Mucosa of stomach (tissue), 1 donor: ENCODE measurements at regions not wholly inside any gene's neighbourhood (a gene's known extent, or its start where the extent isn't known, plus 50 kb on each side); places are given as distances from the start of the nearest gene placed in this dataset.
"Not testable (repeated sequence)": the region's sequence is repeated elsewhere in the genome, so short reads cannot be mapped to it uniquely, and the experiment has no call there.

Experiments
- H3K27me3 ChIP-seq: one replicate; pipeline ENCODE4 v1.7.0; 2013; ENCODE audit warnings: mild to moderate bottlenecking, low read length; ENCODE audit not compliant: control insufficient read depth, insufficient read depth
- H3K36me3 ChIP-seq: one replicate; pipeline ENCODE4 v1.7.0; 2013; ENCODE audit warnings: low read length; ENCODE audit not compliant: control insufficient read depth, insufficient read depth
- H3K4me1 ChIP-seq: one replicate; pipeline ENCODE4 v1.7.0; 2013; ENCODE audit warnings: mild to moderate bottlenecking, low read length; ENCODE audit not compliant: control insufficient read depth, insufficient read depth
- H3K4me3 ChIP-seq: one replicate; pipeline ENCODE4 v1.7.0; 2013; ENCODE audit warnings: low read length
- H3K9ac ChIP-seq: one replicate; pipeline ENCODE4 v1.7.0; 2013; ENCODE audit warnings: mild to moderate bottlenecking, low read length, moderate library complexity
- H3K9me3 ChIP-seq: one replicate; pipeline ENCODE4 v1.7.0; 2013; ENCODE audit warnings: mild to moderate bottlenecking, low read length, moderate library complexity; ENCODE audit not compliant: control insufficient read depth
- donor health status: Pancreatic carcinoma.

DNA sequence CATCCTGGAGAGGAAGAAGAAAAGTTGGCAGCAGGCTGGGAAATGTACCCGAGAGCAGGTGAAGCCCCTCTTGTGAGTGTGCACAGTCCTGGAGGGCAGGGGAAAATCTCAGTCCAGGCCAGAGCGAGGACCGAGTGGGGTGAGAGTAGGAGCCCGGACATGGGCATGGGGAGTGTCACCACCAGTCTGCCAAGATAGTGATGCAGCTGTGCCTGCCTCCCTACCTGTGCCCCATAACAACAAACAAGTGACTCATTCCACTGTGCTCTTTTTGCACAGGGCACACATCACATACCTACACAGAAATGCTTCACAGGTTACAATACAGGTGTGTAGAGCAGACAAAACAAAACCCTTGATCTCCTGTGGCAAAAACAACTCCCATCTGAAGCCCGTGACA, 205.9 kb upstream of the PELI2 start:
- H3K9me3 ChIP-seq: no peaks in the 10 kb centered on the region
- H3K9ac ChIP-seq: no peak overlapping the region
- H3K4me3 ChIP-seq: no peak overlapping the region
- no peaks in the 10 kb centered on the region for H3K36me3 ChIP-seq
- no peaks in the 10 kb centered on the region for H3K27me3 ChIP-seq
- no peaks in the 10 kb centered on the region for H3K4me1 ChIP-seq

DNA sequence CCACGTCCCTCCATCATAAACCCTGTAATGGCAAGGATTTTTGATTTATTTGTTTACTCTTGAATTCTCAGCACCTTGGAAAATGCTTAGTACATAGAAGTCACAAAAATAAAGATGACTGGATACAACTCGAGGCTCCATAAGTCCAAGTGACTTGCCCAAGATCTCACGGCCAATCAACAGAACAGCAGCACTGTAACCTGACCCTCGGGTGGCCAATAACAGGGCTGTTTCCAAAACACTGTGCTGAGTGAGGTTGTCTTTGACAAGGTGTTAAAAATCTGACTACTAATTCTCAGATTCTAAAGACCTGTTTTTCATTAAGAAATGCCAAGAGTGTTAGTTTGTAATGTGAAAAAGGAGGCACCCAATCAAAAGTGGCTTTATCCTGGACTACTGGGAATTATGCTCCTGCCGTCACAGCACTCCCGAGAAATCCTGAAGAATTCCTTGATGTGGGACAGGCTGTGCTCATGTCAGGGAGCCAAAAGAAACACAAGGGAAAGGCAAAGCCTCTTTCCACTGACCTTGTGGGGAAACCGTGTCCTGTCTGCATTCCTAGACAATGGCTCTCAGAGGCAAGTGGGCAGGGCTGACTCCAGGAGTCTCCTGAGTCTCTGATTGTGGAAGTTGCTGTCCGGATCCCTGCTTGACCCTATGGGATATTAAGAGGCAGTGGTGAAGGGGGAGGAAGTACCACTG, 204.7 kb upstream of the PELI2 start:
- Histone ChIP-seq H3K4me3 (no peak overlapping the region), H3K36me3 (no peaks in the 10 kb centered on the region), H3K9ac (no peak overlapping the region), H3K4me1 (no peaks in the 10 kb centered on the region), H3K9me3 (no peaks in the 10 kb centered on the region), H3K27me3 (no peaks in the 10 kb centered on the region)

DNA sequence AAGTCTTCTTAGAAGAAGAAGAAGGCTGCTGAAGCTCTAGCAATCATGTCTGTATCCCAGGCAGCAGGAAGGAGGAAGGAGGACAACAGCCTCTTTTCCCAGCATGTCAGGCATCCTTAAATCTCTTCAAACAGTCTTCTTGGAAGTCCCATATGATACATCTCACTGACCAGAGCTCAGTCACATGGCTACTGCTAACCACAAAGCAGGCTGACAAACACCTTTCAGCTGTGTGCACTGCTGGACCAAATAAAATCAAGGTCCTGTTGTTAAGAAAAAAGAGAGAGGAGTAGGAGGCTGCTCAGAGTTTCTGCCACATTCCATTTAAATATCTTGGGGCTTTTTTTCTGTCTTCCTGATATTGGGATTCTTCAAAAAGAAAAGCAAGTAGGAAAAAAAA, 203.4 kb upstream of the PELI2 start:
- Histone ChIP-seq H3K27me3 (no peaks in the 10 kb centered on the region), H3K36me3 (no peaks in the 10 kb centered on the region), H3K4me3 (no peak overlapping the region), H3K9ac (no peak overlapping the region), H3K4me1 (no peaks in the 10 kb centered on the region), H3K9me3 (no peaks in the 10 kb centered on the region)

DNA sequence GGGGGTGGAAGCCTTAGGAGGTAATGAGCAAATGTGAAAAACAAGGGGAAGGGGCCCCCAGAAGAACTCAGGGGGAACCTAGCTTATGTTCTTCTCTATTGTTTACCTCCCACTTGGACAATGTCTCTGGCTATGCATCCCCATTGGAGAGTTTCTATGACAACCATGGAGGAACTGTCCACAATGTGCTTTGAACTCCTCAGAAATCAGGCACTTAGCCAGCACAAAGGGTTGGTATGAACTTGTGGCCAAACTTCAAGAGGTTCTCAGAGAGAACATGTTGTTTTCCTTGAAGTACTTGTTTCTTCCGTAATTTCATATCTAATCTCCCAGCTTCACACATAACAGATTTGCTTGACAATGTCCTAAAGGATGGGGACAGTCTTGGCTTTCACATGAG, 202.8 kb upstream of the PELI2 start:
- H3K9me3 ChIP-seq: no peaks in the 10 kb centered on the region
- H3K4me1 ChIP-seq: no peaks in the 10 kb centered on the region
- H3K27me3 ChIP-seq: no peaks in the 10 kb centered on the region
- no peak overlapping the region for H3K9ac ChIP-seq
- H3K4me3 ChIP-seq: no peak overlapping the region
- no peaks in the 10 kb centered on the region for H3K36me3 ChIP-seq

DNA sequence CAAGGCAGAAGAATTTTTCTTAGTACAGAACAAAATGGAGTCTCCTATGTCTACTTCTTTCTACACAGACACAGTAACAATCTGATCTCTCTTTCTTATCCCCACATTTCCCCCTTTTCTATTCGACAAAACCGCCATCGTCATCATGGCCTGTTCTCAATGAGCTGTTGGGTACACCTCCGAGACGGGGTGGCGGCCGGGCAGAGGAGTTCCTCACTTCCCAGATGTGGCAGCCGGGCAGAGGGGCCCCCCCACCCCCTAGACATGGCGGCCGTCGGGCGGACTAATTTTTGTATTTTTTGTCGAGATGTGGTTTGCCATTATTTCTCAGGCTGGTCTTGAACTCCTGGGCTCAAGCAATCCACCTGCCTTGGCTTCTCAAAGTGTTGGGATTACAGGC, 198.4 kb upstream of the PELI2 start:
- not testable (repeated sequence) for H3K27me3 ChIP-seq, H3K36me3 ChIP-seq, H3K4me3 ChIP-seq, H3K9me3 ChIP-seq, H3K9ac ChIP-seq, H3K4me1 ChIP-seq

DNA sequence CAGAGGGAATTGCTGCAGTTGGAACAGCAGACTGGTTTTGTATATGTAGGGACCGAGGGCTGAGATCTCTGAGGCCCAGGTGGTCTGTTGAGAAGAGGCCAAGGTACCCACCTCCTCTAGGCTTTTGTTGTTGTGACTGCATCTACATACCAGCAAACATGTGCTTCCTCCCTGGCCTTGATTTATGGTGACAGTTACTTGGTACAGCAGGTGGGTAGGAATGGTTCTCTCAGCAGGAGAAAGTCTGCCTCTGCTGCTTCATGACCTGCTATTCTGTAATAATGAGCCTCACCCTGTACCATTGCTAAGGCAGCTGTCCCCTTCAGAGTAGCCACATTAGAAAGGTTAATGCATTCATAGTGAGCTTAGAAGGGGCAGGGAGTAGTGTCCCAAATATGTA, 196.7 kb upstream of the PELI2 start:
- H3K9ac ChIP-seq: no peak overlapping the region
- H3K27me3 ChIP-seq: no peaks in the 10 kb centered on the region
- H3K36me3 ChIP-seq: no peaks in the 10 kb centered on the region
- peaks cover 23% of the 10 kb centered on the region for H3K4me1 ChIP-seq
- H3K9me3 ChIP-seq: no peaks in the 10 kb centered on the region
- no peak overlapping the region for H3K4me3 ChIP-seq

DNA sequence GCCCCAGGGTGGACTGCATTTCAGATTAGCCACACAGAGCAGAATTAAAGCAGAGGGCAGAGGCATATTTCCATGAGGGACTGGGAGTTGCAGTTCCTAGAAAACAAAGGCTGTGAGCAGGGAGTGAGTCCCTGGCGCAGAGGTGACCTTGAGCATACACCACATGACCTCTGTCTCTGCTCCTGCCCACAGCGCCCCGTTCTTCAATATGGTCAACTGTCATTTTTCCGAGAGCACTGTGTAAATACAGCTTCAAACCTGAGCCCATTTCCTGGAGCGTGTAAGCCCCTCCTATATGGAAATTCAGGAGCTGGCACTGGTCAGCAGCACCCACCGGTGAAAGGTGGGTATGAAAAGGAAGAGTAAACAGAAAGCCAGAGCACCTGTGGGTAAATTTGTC, 192.2 kb upstream of the PELI2 start:
- no peaks in the 10 kb centered on the region for H3K36me3 ChIP-seq
- H3K27me3 ChIP-seq: no peaks in the 10 kb centered on the region
- no peak overlapping the region for H3K4me3 ChIP-seq
- H3K4me1 ChIP-seq: peaks cover 41% of the 10 kb centered on the region
- H3K9me3 ChIP-seq: no peaks in the 10 kb centered on the region
- H3K9ac ChIP-seq: no peak overlapping the region

DNA sequence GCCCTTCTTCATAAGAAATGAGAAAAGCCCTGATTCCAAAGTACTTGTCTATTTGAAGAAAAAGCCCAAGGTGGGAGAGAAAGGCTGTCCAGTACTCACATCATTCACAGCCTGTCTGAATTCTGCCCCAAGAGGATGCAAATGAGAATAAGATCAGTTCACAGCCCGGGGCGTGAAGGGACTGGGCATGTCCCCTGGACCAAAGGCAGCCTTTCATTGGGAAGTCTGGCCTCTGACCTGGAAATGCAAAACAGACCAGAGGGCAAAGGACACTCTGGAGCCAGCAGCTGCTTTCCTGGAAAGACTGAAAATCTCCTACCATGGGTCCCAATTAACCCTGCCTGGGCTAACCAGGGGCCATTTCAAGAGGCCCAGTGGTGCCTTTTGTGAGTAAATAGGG, 191.2 kb upstream of the PELI2 start:
- H3K9ac ChIP-seq: no peak overlapping the region
- no peak overlapping the region for H3K4me3 ChIP-seq
- no peaks in the 10 kb centered on the region for H3K9me3 ChIP-seq
- H3K4me1 ChIP-seq: peaks cover 41% of the 10 kb centered on the region
- H3K27me3 ChIP-seq: no peaks in the 10 kb centered on the region
- no peaks in the 10 kb centered on the region for H3K36me3 ChIP-seq

DNA sequence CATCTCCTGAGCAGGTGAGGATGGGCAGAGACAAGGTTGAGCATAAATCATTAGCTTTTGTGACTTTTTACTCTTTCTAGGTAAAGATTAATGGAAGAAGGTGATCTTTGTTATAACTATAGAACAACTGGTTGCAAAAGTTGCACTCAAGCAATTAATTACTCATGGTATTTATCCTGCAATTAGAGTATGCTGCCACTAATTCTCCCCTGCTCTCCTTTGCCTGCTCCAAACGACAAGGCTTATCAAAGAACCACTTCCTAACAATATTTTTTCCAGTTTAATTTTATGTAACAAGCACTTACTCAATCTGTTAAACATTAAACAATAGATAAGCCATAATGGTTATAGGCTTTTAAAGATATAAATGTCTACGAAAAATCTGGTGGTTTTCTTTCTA, 189.9 kb upstream of the PELI2 start:
- H3K4me1 ChIP-seq: peaks cover 33% of the 10 kb centered on the region
- no peaks in the 10 kb centered on the region for H3K9me3 ChIP-seq
- no peaks in the 10 kb centered on the region for H3K36me3 ChIP-seq
- H3K9ac ChIP-seq: no peak overlapping the region
- no peaks in the 10 kb centered on the region for H3K27me3 ChIP-seq
- H3K4me3 ChIP-seq: no peak overlapping the region

DNA sequence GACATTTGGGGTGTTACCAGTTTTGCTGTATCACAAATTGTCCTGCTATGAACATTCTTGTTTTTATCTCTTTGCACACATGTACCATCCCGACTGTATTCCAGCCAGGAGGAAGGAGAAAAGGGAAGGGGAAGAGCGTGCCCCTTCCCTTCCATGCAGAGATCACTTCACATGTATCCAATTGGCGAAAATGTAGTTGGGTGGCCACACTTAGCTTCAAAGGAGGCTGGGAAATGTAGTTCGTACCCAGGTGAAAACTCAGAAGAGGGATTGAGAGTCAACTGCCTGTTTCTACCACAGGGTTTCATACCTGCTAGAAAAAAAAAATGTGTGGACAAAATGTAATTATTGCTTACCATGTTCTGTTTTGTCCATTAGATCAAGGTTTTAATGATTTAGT, 189.1 kb upstream of the PELI2 start:
- H3K4me1 ChIP-seq: peaks cover 33% of the 10 kb centered on the region
- no peak overlapping the region for H3K9ac ChIP-seq
- H3K27me3 ChIP-seq: no peaks in the 10 kb centered on the region
- H3K36me3 ChIP-seq: no peaks in the 10 kb centered on the region
- no peaks in the 10 kb centered on the region for H3K9me3 ChIP-seq
- no peak overlapping the region for H3K4me3 ChIP-seq

DNA sequence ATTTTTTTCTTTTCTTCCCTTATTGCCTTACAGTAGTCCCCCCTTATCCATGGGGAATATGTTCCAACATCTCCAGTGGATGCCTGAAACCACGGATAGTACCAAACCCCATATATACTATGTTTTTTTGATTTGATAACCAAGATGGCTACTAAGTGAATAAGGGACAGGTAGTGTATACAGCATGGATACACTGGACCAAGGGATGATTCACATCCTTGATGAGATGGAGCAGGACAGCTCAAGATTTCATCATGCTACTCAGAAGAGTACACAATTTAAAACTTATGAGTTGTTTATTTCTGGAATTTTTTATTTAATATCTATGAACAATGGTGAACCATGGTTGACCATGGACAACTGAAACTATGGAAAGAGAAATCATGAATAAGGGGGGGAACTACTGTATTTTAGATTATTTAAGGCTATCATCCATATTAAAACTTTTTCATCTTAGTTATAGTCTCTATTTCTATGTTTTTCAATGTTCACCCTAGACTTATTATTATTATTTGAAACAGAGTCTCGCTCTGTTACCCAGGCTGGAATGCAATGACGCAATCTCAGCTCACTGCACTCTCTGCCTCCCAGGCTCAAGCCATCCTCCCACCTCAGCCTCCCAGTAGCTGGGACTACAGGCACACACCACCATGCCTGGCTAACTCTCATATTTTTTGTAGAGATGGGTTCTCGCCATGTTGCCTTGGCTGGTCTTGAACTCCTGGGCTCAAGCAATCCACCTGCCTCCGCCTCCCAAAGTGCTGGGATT, 188.0 kb upstream of the PELI2 start:
- Histone ChIP-seq H3K4me1 (peaks cover 31% of the 10 kb centered on the region), H3K27me3 (no peaks in the 10 kb centered on the region), H3K9me3 (no peaks in the 10 kb centered on the region), H3K9ac (no peak overlapping the region), H3K36me3 (no peaks in the 10 kb centered on the region), H3K4me3 (no peak overlapping the region)

DNA sequence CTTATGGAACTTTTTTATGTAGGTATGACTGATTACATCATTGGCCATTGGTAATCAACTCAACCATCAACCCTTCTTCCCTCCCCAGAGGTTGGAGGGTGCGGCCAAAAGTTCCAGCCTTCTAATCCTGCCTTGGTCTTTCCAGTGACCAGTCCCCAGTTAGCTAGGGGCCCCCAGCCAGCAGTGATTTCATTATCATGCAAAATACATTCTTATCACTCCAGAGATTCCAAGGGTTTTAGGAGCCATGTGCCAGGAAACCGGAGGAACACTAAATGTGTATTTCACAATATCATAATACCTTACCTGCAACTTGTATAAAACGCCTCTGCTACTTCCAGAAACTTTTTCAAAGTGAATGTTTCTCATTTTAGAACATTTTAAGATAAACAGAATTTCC, 181.5 kb upstream of the PELI2 start:
- Histone ChIP-seq H3K4me1 (peaks cover 7% of the 10 kb centered on the region), H3K36me3 (no peaks in the 10 kb centered on the region), H3K9ac (no peak overlapping the region), H3K27me3 (no peaks in the 10 kb centered on the region), H3K9me3 (no peaks in the 10 kb centered on the region), H3K4me3 (no peak overlapping the region)
